GM12878 (cell line): ENCODE measurements at regions not wholly inside any gene's neighbourhood (a gene's known extent, or its start where the extent isn't known, plus 50 kb on each side); places are given as distances from the start of the nearest gene placed in this dataset.

Source experiments
- ATAC-seq: fragments of 200-7000 bp; cut with Tn5 transposase; 3 replicates; pipeline ENCODE4 v1.9.1; 2020; ENCODE audit warnings: mild to moderate bottlenecking, moderate library complexity
- BruUV-seq: library from RNA; stranded (reverse); fragments of 400-500 nt; replicated peaks from 2 replicates; lab custom pipeline; 2021; lab: Mats Ljungman, UMichigan
- CTCF ChIA-PET: fragments of 300-600 bp; sonication (Branson Sonifier 250); formaldehyde crosslinking; extraction: SDS; loops from one replicate; lab custom pipeline; 2021; ENCODE audit warnings: inconsistent platforms; lab: Yijun Ruan, JAX
- POLR2A ChIA-PET: fragments of 350-600 bp; formaldehyde crosslinking; extraction: SDS; loops from one replicate; lab custom pipeline; 2021; ENCODE audit warnings: inconsistent platforms; lab: Charles Lee
- RAD21 ChIA-PET: fragments of 300-600 bp; sonication (Branson Sonifier 250); formaldehyde crosslinking; loops from one replicate; lab custom pipeline; 2023; ENCODE audit warnings: antibody characterized with exemption; ENCODE audit not compliant: unreplicated experiment; lab: Charles Lee
- SMC1A ChIA-PET: fragments of 300-600 bp; sonication (Branson Sonifier 250); formaldehyde crosslinking; loops from one replicate; lab custom pipeline; 2023; ENCODE audit not compliant: unreplicated experiment, uncharacterized antibody; lab: Charles Lee
- DNase-seq: peaks from one replicate; pipeline ENCODE4 v3.0.0-alpha.2; 2011; ENCODE audit warnings: low read depth, low spot score
- FAIRE-seq: peaks from 3 replicates; lab custom pipeline; 2011; peaks lifted over from hg19 to GRCh38; lab: Jason Lieb, UNC
- H2AFZ ChIP-seq: 2 replicates; pipeline ENCODE4 v1.6.0; 2011; ENCODE audit warnings: low read depth, low read length, control low read depth; ENCODE audit not compliant: control insufficient read depth
- H3K27ac ChIP-seq: 2 replicates; pipeline ENCODE4 v1.5.1; 2011; ENCODE audit warnings: control low read depth; ENCODE audit not compliant: control insufficient read depth, insufficient read depth
- H3K27me3 ChIP-seq, 2 experiments: replicated peaks in 1 of 2; 2 replicates each; pipeline versions ENCODE4 v1.6.0 to v1.6.1; 2011; ENCODE audit warnings: low read length in 1 of 2; ENCODE audit not compliant: control insufficient read depth in 2 of 2, insufficient read depth in 2 of 2
- H3K36me3 ChIP-seq, 2 experiments: 2 replicates each; pipeline ENCODE4 v1.5.1; 2011; ENCODE audit warnings: low read length in 1 of 2; ENCODE audit not compliant: control insufficient read depth in 2 of 2, insufficient read depth in 2 of 2
- H3K4me1 ChIP-seq: 2 replicates; pipeline ENCODE4 v1.6.1; 2011; ENCODE audit warnings: mild to moderate bottlenecking, low read length, moderate library complexity, mixed read lengths; ENCODE audit not compliant: control insufficient read depth, insufficient read depth
- H3K4me2 ChIP-seq: 2 replicates; pipeline ENCODE4 v1.6.0; 2011; ENCODE audit warnings: control low read depth; ENCODE audit not compliant: control insufficient read depth, insufficient read depth
- H3K4me3 ChIP-seq: fragments of 200-600 bp; sonication (generic); 2 replicates; pipeline ENCODE4 v1.5.1; 2016
- H3K79me2 ChIP-seq: 2 replicates; pipeline ENCODE4 v1.6.0; 2011; ENCODE audit warnings: low read length; ENCODE audit not compliant: control insufficient read depth, insufficient read depth
- H3K9ac ChIP-seq: 2 replicates; pipeline ENCODE4 v1.8.0; 2011; ENCODE audit warnings: low read length, control low read depth, mixed read lengths; ENCODE audit not compliant: control insufficient read depth, insufficient read depth
- H3K9me3 ChIP-seq: replicated peaks from 3 replicates; pipeline ENCODE4 v1.5.1; 2011; ENCODE audit warnings: mild to moderate bottlenecking, low read length; ENCODE audit not compliant: control insufficient read depth, insufficient read depth
- H4K20me1 ChIP-seq: 2 replicates; pipeline ENCODE4 v1.6.0; 2011; ENCODE audit not compliant: control insufficient read depth, insufficient read depth
- CREB1 ChIP-seq: IDR thresholded peaks from 2 replicates; pipeline ENCODE4 v1.6.1; 2012; ENCODE audit warnings: low read depth, mild to moderate bottlenecking, inconsistent platforms
- GABPA ChIP-seq: IDR thresholded peaks from 2 replicates; pipeline ENCODE4 v1.6.1; 2014; ENCODE audit warnings: antibody characterized with exemption, low read depth, mild to moderate bottlenecking, inconsistent platforms
- MEF2B ChIP-seq: fragments of 450-650 bp; IDR thresholded peaks from 2 replicates; pipeline ENCODE4 v1.6.1; 2018; ENCODE audit warnings: mild to moderate bottlenecking, moderate library complexity; ENCODE audit not compliant: partially characterized antibody, poor library complexity, severe bottlenecking
- MLLT1 ChIP-seq: fragments of 450-650 bp; IDR thresholded peaks from 2 replicates; pipeline ENCODE4 v1.6.1; 2016; ENCODE audit warnings: mild to moderate bottlenecking
- PBX3 ChIP-seq: IDR thresholded peaks from 2 replicates; pipeline ENCODE4 v1.6.1; 2011; ENCODE audit warnings: mild to moderate bottlenecking, low read depth, low read length, moderate library complexity; ENCODE audit not compliant: insufficient replicate concordance
- POLR2A ChIP-seq: IDR thresholded peaks from 2 replicates; pipeline ENCODE4 v1.6.1; 2011; ENCODE audit warnings: low read depth, mild to moderate bottlenecking, low read length
- SKIL ChIP-seq: fragments of 450-650 bp; IDR thresholded peaks from 2 replicates; pipeline ENCODE4 v1.6.1; 2017; ENCODE audit warnings: mild to moderate bottlenecking, low read depth, inconsistent platforms; ENCODE audit not compliant: poor library complexity, severe bottlenecking
- SP1 ChIP-seq: IDR thresholded peaks from one replicate; pipeline ENCODE4 v1.6.1; 2011; ENCODE audit warnings: low read depth, low read length
- SREBF1 ChIP-seq: IDR thresholded peaks from 2 replicates; pipeline ENCODE4 v1.6.1; 2012; ENCODE audit warnings: mild to moderate bottlenecking, low read length
- SUZ12 ChIP-seq: fragments of 200-600 bp; sonication (generic); IDR thresholded peaks from one replicate; pipeline ENCODE4 v1.6.1; 2018; ENCODE audit warnings: antibody characterized with exemption, mild to moderate bottlenecking; ENCODE audit not compliant: unreplicated experiment
- ZZZ3 ChIP-seq: IDR thresholded peaks from 2 replicates; pipeline ENCODE4 v1.6.1; 2011; ENCODE audit warnings: low read depth; ENCODE audit not compliant: control insufficient read depth, insufficient read length
- WGBS: methylation state at CpG from one replicate; pipeline ENCODE4 v1.1.6; 2016; ENCODE audit warnings: low lambda C conversion rate; ENCODE audit not compliant: insufficient replicate concordance, insufficient coverage; ENCODE audit errors: missing lambda C conversion rate; 5-methylcytosine and 5-hydroxymethylcytosine counted together
- in situ Hi-C: fragments of 300-500 bp; cut with MboI; formaldehyde crosslinking; loops from 9 replicates; pipeline ENCODE4 v1.14.3; 2018; ENCODE audit warnings: mixed read lengths
- intact Hi-C: fragments of 100-400 bp; cut with micrococcal nuclease; formaldehyde crosslinking; loops from one replicate; pipeline ENCODE4 v1.14.2; 2022; ENCODE audit not compliant: unreplicated experiment

- TF ChIP-seq SKIL (no peak), SUZ12 (no peak), GABPA (no peak)
These were observed 75.3 kb downstream of the PWWP3B start (continued) for GRCh38 chrX:106243376-106243775.

- ChIA-PET RAD21 (no interaction called here), CTCF (no interaction called here)
- Histone ChIP-seq H3K36me3 (no peaks in the 10 kb centered on the region), H3K4me1 (no peaks in the 10 kb centered on the region), H3K4me3 (no peak overlapping the region), H4K20me1 (no peaks in the 10 kb centered on the region)
- in situ Hi-C loops: no loop called here
- TF ChIP-seq CREB1 (no peak), SP1 (no peak), POLR2A (no peak), PBX3 (no peak), MEF2B (no peak), MLLT1 (no peak), SREBF1 (no peak), ZZZ3 (no peak)
- TF ChIP-seq, all 136 proteins: peak for 0
- no TSS peak for BruUV-seq
- no peak overlapping the region for H3K27ac ChIP-seq
- H3K9me3 ChIP-seq: no peaks in the 10 kb centered on the region
- no peak overlapping the region for H3K9ac ChIP-seq
- H3K79me2 ChIP-seq: no peaks in the 10 kb centered on the region
- ChIA-PET POLR2A (no interaction called here), SMC1A (no interaction called here)
- no peak for FAIRE-seq
- 27% methylated on average over 3 of the region's 3 CpGs for WGBS
- no peak for ATAC-seq
- intact Hi-C loops: no loop called here
- H3K27me3 ChIP-seq: no peaks in the 10 kb centered on the region
- DNase-seq: no peak
- no peak overlapping the region for H2AFZ ChIP-seq
- H3K4me2 ChIP-seq: no peak overlapping the region
These were observed 78.4 kb downstream of the PWWP3B start for GRCh38 chrX:106246511-106246910.
